MM.1S (cell line): ENCODE measurements at regions not wholly inside any gene's neighbourhood (a gene's known extent, or its start where the extent isn't known, plus 50 kb on each side); places are given as distances from the start of the nearest gene placed in this dataset.
"Not testable (repeated sequence)": the region's sequence is repeated elsewhere in the genome, so short reads cannot be mapped to it uniquely, and the experiment has no call there.

ENCODE experiments used
- DNase-seq: peaks from one replicate; pipeline ENCODE4 v3.0.0-alpha.2; 2015
- H2AFZ ChIP-seq: fragments of 300-600 bp; sonication (generic); 2 replicates; pipeline ENCODE4 v1.6.0; 2016; ENCODE audit warnings: antibody characterized with exemption, low read length
- H3F3A ChIP-seq: fragments of 300-600 bp; sonication (generic); 2 replicates; pipeline ENCODE4 v1.6.1; 2016; ENCODE audit warnings: mild to moderate bottlenecking, antibody characterized with exemption, low read length, moderate library complexity, mixed read lengths; ENCODE audit not compliant: insufficient read depth
- H3K27ac ChIP-seq: fragments of 300-600 bp; sonication (generic); 2 replicates; pipeline ENCODE4 v1.5.1; 2016; ENCODE audit warnings: mild to moderate bottlenecking, low read length
- H3K27me3 ChIP-seq: fragments of 300-600 bp; sonication (generic); replicated peaks from 2 replicates; pipeline ENCODE4 v1.6.0; 2016; ENCODE audit warnings: low read length; ENCODE audit not compliant: insufficient read depth
- H3K36me3 ChIP-seq: fragments of 300-600 bp; sonication (generic); replicated peaks from 2 replicates; pipeline ENCODE4 v1.6.1; 2016; ENCODE audit warnings: mild to moderate bottlenecking, low read length, mixed read lengths; ENCODE audit not compliant: insufficient read depth
- H3K4me1 ChIP-seq: fragments of 300-600 bp; sonication (generic); 2 replicates; pipeline ENCODE4 v1.6.1; 2016; ENCODE audit warnings: low read length, mixed read lengths
- H3K4me2 ChIP-seq: fragments of 300-600 bp; sonication (generic); 2 replicates; pipeline ENCODE4 v1.6.0; 2016; ENCODE audit warnings: low read depth, low read length
- H3K4me3 ChIP-seq: fragments of 300-600 bp; sonication (generic); 2 replicates; pipeline ENCODE4 v1.5.1; 2016; ENCODE audit warnings: low read length, mixed read lengths
- H3K79me2 ChIP-seq: fragments of 300-600 bp; sonication (generic); 2 replicates; pipeline ENCODE4 v1.6.1; 2016; ENCODE audit warnings: mixed run types, low read length, mixed read lengths
- H3K9ac ChIP-seq: fragments of 300-600 bp; sonication (generic); 2 replicates; pipeline ENCODE4 v1.6.1; 2016; ENCODE audit warnings: low read length, mixed read lengths
- H3K9me2 ChIP-seq: fragments of 300-600 bp; sonication (generic); replicated peaks from 2 replicates; pipeline ENCODE4 v1.6.1; 2016; ENCODE audit warnings: mild to moderate bottlenecking, low read length, mixed read lengths; ENCODE audit not compliant: insufficient read depth
- H3K9me3 ChIP-seq: fragments of 300-600 bp; sonication (generic); replicated peaks from 2 replicates; pipeline ENCODE4 v1.6.1; 2016; ENCODE audit warnings: mild to moderate bottlenecking, low read length, mixed read lengths; ENCODE audit not compliant: insufficient read depth
- H4K20me1 ChIP-seq: fragments of 300-600 bp; sonication (generic); 2 replicates; pipeline ENCODE4 v1.6.1; 2016; ENCODE audit warnings: mild to moderate bottlenecking, low read length, moderate library complexity, mixed read lengths; ENCODE audit not compliant: insufficient read depth
- EZH2 ChIP-seq: fragments of 300-600 bp; sonication (generic); optimal IDR thresholded peaks from 2 replicates; pipeline ENCODE3; 2017; ENCODE audit warnings: low read depth, mild to moderate bottlenecking, antibody characterized with exemption, low read length, mixed read lengths

DNA sequence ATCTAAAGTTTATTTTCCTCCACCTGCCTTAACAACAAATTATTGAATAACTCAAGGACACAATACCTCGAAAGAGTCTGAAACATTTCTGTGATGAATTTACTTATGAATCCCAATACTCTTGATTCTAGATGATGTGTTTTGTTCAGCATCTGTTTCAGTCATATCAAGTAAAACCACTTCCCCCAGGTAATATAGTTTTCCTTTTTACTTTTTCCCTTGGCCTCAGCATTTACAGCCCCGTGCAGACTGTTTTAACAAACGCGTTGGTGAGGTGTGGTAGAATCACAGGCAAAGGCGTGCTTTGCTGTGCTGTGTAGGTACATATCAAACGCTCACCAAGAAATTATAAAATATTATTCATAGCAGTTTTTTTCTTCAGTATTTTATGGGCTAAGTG is 83.1 kb upstream of the SAMD11 start:
- DNase-seq, H3K27ac ChIP-seq, H3K36me3 ChIP-seq, H3K9me2 ChIP-seq, H3K9ac ChIP-seq, H3F3A ChIP-seq, H3K9me3 ChIP-seq, H3K4me3 ChIP-seq, H4K20me1 ChIP-seq, H3K79me2 ChIP-seq, H3K27me3 ChIP-seq, H2AFZ ChIP-seq, H3K4me2 ChIP-seq: not testable (repeated sequence)
- H3K4me1 ChIP-seq = peaks cover 15% of the 10 kb centered on the region

GRCh38 chr1:841671-842425 is 81.9 kb upstream of the SAMD11 start:
- not testable (repeated sequence) for H4K20me1 ChIP-seq, DNase-seq, H3K4me3 ChIP-seq, H2AFZ ChIP-seq, H3K79me2 ChIP-seq, H3K27ac ChIP-seq, H3F3A ChIP-seq, H3K36me3 ChIP-seq, H3K27me3 ChIP-seq, H3K9me2 ChIP-seq, H3K4me2 ChIP-seq, H3K9ac ChIP-seq, H3K9me3 ChIP-seq
- H3K4me1 ChIP-seq = peaks cover 15% of the 10 kb centered on the region

DNA sequence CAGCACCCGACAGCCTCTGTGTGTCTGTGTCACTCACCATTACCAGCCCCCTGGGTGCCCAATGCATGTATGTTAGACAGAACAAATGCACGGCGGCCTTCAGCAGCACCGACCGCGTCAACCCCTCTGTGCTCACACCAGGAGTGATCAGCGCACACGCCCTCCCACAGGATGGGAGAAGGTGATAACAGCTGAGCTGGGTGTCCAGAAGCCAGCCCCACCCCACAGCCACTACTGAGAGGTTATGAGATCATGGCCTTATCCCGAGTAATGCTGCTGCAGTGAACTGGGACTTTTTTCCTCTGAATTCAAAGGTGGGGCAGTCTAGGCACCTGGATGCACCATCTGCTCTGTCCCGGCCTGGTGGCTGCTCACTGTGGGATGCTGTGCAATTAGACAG is 80.9 kb upstream of the SAMD11 start:
- not testable (repeated sequence) for H3K27me3 ChIP-seq, H3K9ac ChIP-seq, H3K4me1 ChIP-seq, H3K36me3 ChIP-seq, DNase-seq, H3K4me2 ChIP-seq, H3F3A ChIP-seq, H3K27ac ChIP-seq, H3K4me3 ChIP-seq, H4K20me1 ChIP-seq, H2AFZ ChIP-seq, H3K79me2 ChIP-seq, H3K9me2 ChIP-seq, H3K9me3 ChIP-seq

GRCh38 chr1:843946-844345 is 79.8 kb upstream of the SAMD11 start:
- not testable (repeated sequence) for H3K79me2 ChIP-seq, H4K20me1 ChIP-seq, H3K27ac ChIP-seq, H3K36me3 ChIP-seq, H3F3A ChIP-seq, H3K4me1 ChIP-seq, H2AFZ ChIP-seq, H3K4me2 ChIP-seq, H3K27me3 ChIP-seq, H3K4me3 ChIP-seq, H3K9me3 ChIP-seq, DNase-seq, H3K9ac ChIP-seq, H3K9me2 ChIP-seq

- H3K79me2 ChIP-seq = no peaks in the 10 kb centered on the region
- no peak for DNase-seq
- no peak overlapping the region for H2AFZ ChIP-seq
- no peak overlapping the region for H3K9ac ChIP-seq
- no peak overlapping the region for H3K27ac ChIP-seq
- H3K27me3 ChIP-seq = no peaks in the 10 kb centered on the region
- H4K20me1 ChIP-seq = no peaks in the 10 kb centered on the region
- no peak overlapping the region for H3K4me2 ChIP-seq
- no peaks in the 10 kb centered on the region for H3K9me3 ChIP-seq
- no peaks in the 10 kb centered on the region for H3F3A ChIP-seq
- no peaks in the 10 kb centered on the region for H3K4me1 ChIP-seq
- H3K4me3 ChIP-seq = no peak overlapping the region
- H3K36me3 ChIP-seq = no peaks in the 10 kb centered on the region
- TF ChIP-seq EZH2 = no peak
- no peaks in the 10 kb centered on the region for H3K9me2 ChIP-seq
These were observed 79.2 kb upstream of the SAMD11 start for GRCh38 chr1:844472-845026.

DNA sequence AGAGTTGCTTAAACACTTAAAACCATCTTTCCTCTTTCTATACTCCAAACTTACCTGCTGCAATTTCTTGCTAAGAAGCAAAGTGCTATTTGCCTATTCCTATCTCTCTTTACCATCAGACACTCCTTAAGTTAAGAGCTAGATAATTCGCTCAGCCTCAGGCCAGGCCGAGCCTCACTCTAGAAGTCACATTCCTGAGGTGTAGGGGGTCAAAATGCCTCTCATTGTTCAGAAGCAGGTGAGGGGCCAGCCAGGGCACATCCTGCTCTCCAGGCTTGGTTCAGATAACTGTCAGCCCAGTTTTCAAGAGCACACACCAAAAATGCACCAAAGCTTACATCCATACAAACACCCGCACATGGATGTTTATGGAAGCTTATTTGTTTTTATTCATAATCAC is 78.1 kb upstream of the SAMD11 start:
- H3K9me3 ChIP-seq, H3K9ac ChIP-seq, H3K4me3 ChIP-seq, H3K9me2 ChIP-seq, H3K36me3 ChIP-seq, H3K27me3 ChIP-seq, H3K27ac ChIP-seq, H3K4me1 ChIP-seq, H3F3A ChIP-seq, H3K79me2 ChIP-seq, H2AFZ ChIP-seq, H3K4me2 ChIP-seq, DNase-seq, H4K20me1 ChIP-seq: not testable (repeated sequence)

DNA sequence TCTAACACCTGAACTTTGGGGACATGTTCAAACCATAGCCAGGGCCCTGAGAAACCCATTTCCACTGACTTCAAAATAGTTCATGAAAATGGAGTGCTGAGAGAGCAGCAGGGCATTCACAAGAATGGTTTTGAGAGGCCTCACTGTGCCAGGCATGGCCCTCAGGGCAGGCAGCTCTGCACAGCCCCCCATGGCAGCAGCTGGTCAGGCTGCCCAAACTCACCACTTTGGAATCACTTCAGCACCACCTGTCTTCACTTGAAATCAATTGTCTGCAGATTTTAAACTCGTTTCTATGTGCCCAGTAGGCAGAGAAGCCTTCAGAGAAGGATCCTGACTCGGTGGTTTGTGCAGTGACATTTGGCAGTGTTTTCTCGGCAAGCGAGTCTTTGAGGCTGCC is 73.8 kb upstream of the SAMD11 start:
- H3K27ac ChIP-seq, H3F3A ChIP-seq, H3K9me2 ChIP-seq, H3K79me2 ChIP-seq, H3K9ac ChIP-seq, H2AFZ ChIP-seq, H3K9me3 ChIP-seq, H3K36me3 ChIP-seq, H4K20me1 ChIP-seq, H3K4me1 ChIP-seq, H3K27me3 ChIP-seq, DNase-seq, H3K4me3 ChIP-seq, H3K4me2 ChIP-seq: not testable (repeated sequence)

DNA sequence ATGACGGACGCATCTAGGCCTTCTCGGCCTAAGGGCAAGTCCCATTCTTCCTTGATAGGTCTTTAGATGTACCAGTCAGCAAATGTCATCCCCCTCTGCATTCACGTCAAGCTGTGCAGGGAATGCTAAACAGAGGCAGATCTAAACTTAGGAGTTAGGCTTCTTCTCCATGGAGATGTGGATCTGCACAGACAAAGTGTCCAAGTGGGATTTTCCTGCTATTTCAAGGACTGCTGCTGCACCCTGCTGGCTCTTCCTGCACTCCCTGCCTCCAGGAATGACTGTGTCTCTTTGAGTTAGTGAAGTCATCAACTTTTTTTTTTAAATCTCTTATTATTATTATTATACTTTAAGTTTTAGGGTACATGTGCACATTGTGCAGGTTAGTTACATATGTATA is 73.4 kb upstream of the SAMD11 start:
- not testable (repeated sequence) for DNase-seq, H3F3A ChIP-seq, H3K79me2 ChIP-seq, H3K27ac ChIP-seq, H3K4me1 ChIP-seq, H3K9me3 ChIP-seq, H3K4me3 ChIP-seq, H3K9ac ChIP-seq, H3K4me2 ChIP-seq, H3K36me3 ChIP-seq, H2AFZ ChIP-seq, H3K9me2 ChIP-seq, H3K27me3 ChIP-seq, H4K20me1 ChIP-seq
